Ascending aorta (tissue), 2 donors: ENCODE measurements at regions not wholly inside any gene's neighbourhood (a gene's known extent, or its start where the extent isn't known, plus 50 kb on each side); places are given as distances from the start of the nearest gene placed in this dataset.

Source experiments
- DNase-seq, 2 donors: peaks; one replicate each; pipeline ENCODE4 v3.0.0-alpha.2; 2019; ENCODE audit warnings: low spot score in 2 of 2
- H3K27ac ChIP-seq, 2 donors: fragments of 200-600 bp; sonication (generic); one replicate each; pipeline ENCODE4 v1.5.1; 2016 to 2017; ENCODE audit warnings: mild to moderate bottlenecking in 1 of 2
- H3K27me3 ChIP-seq: fragments of 200-600 bp; sonication (generic); one replicate; pipeline ENCODE4 v1.5.1; 2017
- H3K36me3 ChIP-seq, 2 donors: fragments of 200-600 bp; sonication (generic); one replicate each; pipeline ENCODE4 v1.5.1; 2016
- H3K4me1 ChIP-seq, 2 donors: fragments of 200-600 bp; sonication (generic); one replicate each; pipeline ENCODE4 v1.5.1; 2016 to 2017; ENCODE audit warnings: mild to moderate bottlenecking in 1 of 2
- H3K4me3 ChIP-seq, 2 donors: fragments of 200-600 bp; sonication (generic); one replicate each; pipeline ENCODE4 v1.5.1; 2016 to 2017; ENCODE audit warnings: mild to moderate bottlenecking in 1 of 2
- H3K9me3 ChIP-seq, 2 donors: fragments of 200-600 bp; sonication (generic); one replicate each; pipeline ENCODE4 v1.5.1; 2016
- CTCF ChIP-seq, 3 experiments: fragments of 200-600 bp in 2 of 3; fragments of 450-650 bp in 1 of 3; sonication (generic) in 2 of 3; IDR thresholded peaks; one replicate each; pipeline ENCODE4 v1.5.1; 2016 to 2019; ENCODE audit warnings: antibody characterized with exemption in 3 of 3, mild to moderate bottlenecking in 1 of 3, moderate library complexity in 1 of 3
- intact Hi-C: fragments of 100-400 bp; cut with DNase I; formaldehyde crosslinking; loops from one replicate; pipeline ENCODE4 v1.15.1; 2023

GRCh38 chr6:126873791-126874190 lies 244.7 kb upstream of the RSPO3 start:
- Histone ChIP-seq H3K27ac (no peak overlapping the region), H3K36me3 (no peaks in the 10 kb centered on the region), H3K9me3 (no peaks in the 10 kb centered on the region), H3K4me3 (no peak overlapping the region), H3K4me1 (no peaks in the 10 kb centered on the region), H3K27me3 (no peaks in the 10 kb centered on the region)
- intact Hi-C loops: no loop called here
- no peak for TF ChIP-seq CTCF (IDR thresholded peaks at IDR 0.05)
- DNase-seq: no peak

- Histone ChIP-seq H3K9me3 (no peaks in the 10 kb centered on the region), H3K27me3 (no peaks in the 10 kb centered on the region), H3K4me1 (no peaks in the 10 kb centered on the region), H3K36me3 (no peaks in the 10 kb centered on the region), H3K4me3 (no peak overlapping the region), H3K27ac (no peak overlapping the region)
- no peak for TF ChIP-seq CTCF (IDR thresholded peaks at IDR 0.05)
- DNase-seq: no peak
- intact Hi-C loops: no loop called here
Measured at GRCh38 chr6:126876446-126876845, 242.0 kb upstream of the RSPO3 start.

GRCh38 chr6:126880964-126881363 lies 237.5 kb upstream of the RSPO3 start:
- no peak overlapping the region for H3K4me3 ChIP-seq
- H3K36me3 ChIP-seq: no peaks in the 10 kb centered on the region
- no peak overlapping the region for H3K27ac ChIP-seq
- no peak for TF ChIP-seq CTCF (IDR thresholded peaks at IDR 0.05)
- DNase-seq: no peak
- no peaks in the 10 kb centered on the region for H3K9me3 ChIP-seq
- intact Hi-C loops: no loop called here
- no peaks in the 10 kb centered on the region for H3K4me1 ChIP-seq
- no peaks in the 10 kb centered on the region for H3K27me3 ChIP-seq

GRCh38 chr6:126886106-126886505 lies 232.4 kb upstream of the RSPO3 start:
- Histone ChIP-seq H3K9me3 (no peaks in the 10 kb centered on the region), H3K36me3 (no peaks in the 10 kb centered on the region), H3K27me3 (no peaks in the 10 kb centered on the region), H3K27ac (no peak overlapping the region), H3K4me1 (no peaks in the 10 kb centered on the region), H3K4me3 (no peak overlapping the region)
- DNase-seq: no peak
- intact Hi-C loops: no loop called here
- no peak for TF ChIP-seq CTCF (IDR thresholded peaks at IDR 0.05)

- Histone ChIP-seq H3K4me1 (no peaks in the 10 kb centered on the region), H3K4me3 (no peak overlapping the region), H3K27me3 (no peaks in the 10 kb centered on the region), H3K36me3 (no peaks in the 10 kb centered on the region), H3K9me3 (no peaks in the 10 kb centered on the region), H3K27ac (no peak overlapping the region)
- TF ChIP-seq CTCF (IDR thresholded peaks at IDR 0.05): no peak
- intact Hi-C loops: no loop called here
- DNase-seq: no peak
Measured at GRCh38 chr6:126888727-126889725, 229.4 kb upstream of the RSPO3 start.
